Loucy (cell line): ENCODE measurements at regions not wholly inside any gene's neighbourhood (a gene's known extent, or its start where the extent isn't known, plus 50 kb on each side); places are given as distances from the start of the nearest gene placed in this dataset.

Source experiments
- H2AFZ ChIP-seq: fragments of 200-600 bp; sonication (generic); 2 replicates; pipeline ENCODE4 v1.6.0; 2016; ENCODE audit warnings: antibody characterized with exemption, mild to moderate bottlenecking, low read length, moderate library complexity
- H3F3A ChIP-seq: fragments of 200-600 bp; 2 replicates; pipeline ENCODE4 v1.6.0; 2016; ENCODE audit warnings: antibody characterized with exemption, low read depth, mild to moderate bottlenecking
- H3K27me3 ChIP-seq: fragments of 200-600 bp; sonication (generic); 2 replicates; pipeline ENCODE4 v1.6.1; 2014; ENCODE audit warnings: low read length, mild to moderate bottlenecking; ENCODE audit not compliant: insufficient read depth, poor library complexity, severe bottlenecking
- H3K36me3 ChIP-seq: fragments of 200-600 bp; sonication (generic); 2 replicates; pipeline ENCODE4 v1.6.1; 2016; ENCODE audit warnings: low read length; ENCODE audit not compliant: insufficient read depth
- H3K4me1 ChIP-seq: fragments of 200-600 bp; sonication (generic); 2 replicates; pipeline ENCODE4 v1.5.1; 2014; ENCODE audit warnings: low read length, mild to moderate bottlenecking; ENCODE audit not compliant: insufficient read depth, poor library complexity, severe bottlenecking
- H3K4me2 ChIP-seq: fragments of 200-600 bp; sonication (generic); 2 replicates; pipeline ENCODE4 v1.6.0; 2014; ENCODE audit warnings: antibody characterized with exemption, low read length, low read depth, mild to moderate bottlenecking; ENCODE audit not compliant: poor library complexity, severe bottlenecking
- H3K4me3 ChIP-seq: fragments of 200-600 bp; sonication (generic); 2 replicates; pipeline ENCODE4 v1.5.1; 2014; ENCODE audit warnings: low read length, mild to moderate bottlenecking, mixed read lengths; ENCODE audit not compliant: poor library complexity, severe bottlenecking
- H3K79me2 ChIP-seq: fragments of 200-600 bp; sonication (generic); 2 replicates; pipeline ENCODE4 v1.6.1; 2014; ENCODE audit warnings: low read length; ENCODE audit not compliant: insufficient read depth
- H3K9ac ChIP-seq: fragments of 200-600 bp; sonication (generic); 2 replicates; pipeline ENCODE4 v1.6.0; 2014; ENCODE audit warnings: mild to moderate bottlenecking, low read depth, low read length, moderate library complexity; ENCODE audit not compliant: poor library complexity, severe bottlenecking
- H3K9me2 ChIP-seq: fragments of 200-600 bp; sonication (generic); replicated peaks from 2 replicates; pipeline ENCODE4 v1.6.1; 2016; ENCODE audit warnings: low read depth, low read length, mixed read lengths
- H3K9me3 ChIP-seq: fragments of 200-600 bp; sonication (generic); 2 replicates; pipeline ENCODE4 v1.6.1; 2014; ENCODE audit warnings: mild to moderate bottlenecking, antibody characterized with exemption, low read length, low read depth; ENCODE audit not compliant: insufficient read depth
- H4K20me1 ChIP-seq: fragments of 200-600 bp; sonication (generic); 2 replicates; pipeline ENCODE4 v1.6.0; 2014; ENCODE audit warnings: antibody characterized with exemption, low read length, mild to moderate bottlenecking; ENCODE audit not compliant: insufficient read depth, poor library complexity, severe bottlenecking
- CTCF ChIP-seq: fragments of 200-600 bp; sonication (generic); conservative IDR thresholded peaks from 2 replicates; pipeline ENCODE4 v1.5.1; 2014; ENCODE audit warnings: mild to moderate bottlenecking, antibody characterized with exemption, low read length
- EZH2phosphoT487 ChIP-seq: fragments of 200-600 bp; IDR thresholded peaks from 2 replicates; pipeline ENCODE4 v1.6.1; 2018; ENCODE audit warnings: antibody characterized with exemption, mild to moderate bottlenecking, moderate library complexity, borderline replicate concordance

- Histone ChIP-seq H3K9me2 (no peaks in the 10 kb centered on the region), H3K36me3 (no peaks in the 10 kb centered on the region), H2AFZ (no peak overlapping the region), H4K20me1 (no peaks in the 10 kb centered on the region), H3K4me2 (no peak overlapping the region), H3K4me3 (no peak overlapping the region), H3K9ac (no peak overlapping the region), H3K79me2 (no peaks in the 10 kb centered on the region), H3K27me3 (no peaks in the 10 kb centered on the region), H3K4me1 (no peaks in the 10 kb centered on the region), H3F3A (no peaks in the 10 kb centered on the region), H3K9me3 (no peaks in the 10 kb centered on the region)
- no peak for TF ChIP-seq CTCF
- TF ChIP-seq EZH2phosphoT487 = no peak
These were observed 200.7 kb downstream of the C12orf50 start for GRCh38 chr12:87828382-87828973.

- H4K20me1 ChIP-seq = no peaks in the 10 kb centered on the region
- no peaks in the 10 kb centered on the region for H3K36me3 ChIP-seq
- H2AFZ ChIP-seq = no peak overlapping the region
- no peaks in the 10 kb centered on the region for H3K9me2 ChIP-seq
- no peak overlapping the region for H3K4me3 ChIP-seq
- no peaks in the 10 kb centered on the region for H3K27me3 ChIP-seq
- no peak overlapping the region for H3K9ac ChIP-seq
- no peak overlapping the region for H3K4me2 ChIP-seq
- TF ChIP-seq EZH2phosphoT487 (no peak), CTCF (no peak)
- H3K4me1 ChIP-seq = no peaks in the 10 kb centered on the region
- no peaks in the 10 kb centered on the region for H3K79me2 ChIP-seq
- H3F3A ChIP-seq = no peaks in the 10 kb centered on the region
- no peaks in the 10 kb centered on the region for H3K9me3 ChIP-seq
These were observed 201.4 kb downstream of the C12orf50 start for GRCh38 chr12:87827638-87828264.

DNA sequence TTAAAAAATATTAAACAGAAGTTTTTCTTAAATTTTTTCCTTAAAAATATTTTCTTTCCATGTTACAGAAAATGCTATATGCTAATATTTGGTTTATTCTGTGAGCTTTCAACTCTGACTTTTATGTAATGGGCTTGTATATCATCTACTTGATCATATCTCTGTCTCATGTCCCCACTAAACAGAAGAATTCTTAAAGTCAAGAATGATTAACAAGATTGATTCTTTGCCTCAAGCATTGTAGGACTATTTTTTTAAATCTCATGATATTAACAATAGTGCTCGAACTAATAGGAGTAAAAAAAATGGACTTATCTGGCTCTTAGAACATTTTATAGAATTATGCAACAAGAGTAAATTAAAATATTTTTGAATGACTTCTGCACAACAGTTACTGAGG, 206.3 kb downstream of the C12orf50 start:
- H3K36me3 ChIP-seq = no peaks in the 10 kb centered on the region
- H3F3A ChIP-seq = no peaks in the 10 kb centered on the region
- no peak overlapping the region for H2AFZ ChIP-seq
- no peak overlapping the region for H3K9ac ChIP-seq
- H3K27me3 ChIP-seq = no peaks in the 10 kb centered on the region
- H3K9me2 ChIP-seq = no peaks in the 10 kb centered on the region
- no peaks in the 10 kb centered on the region for H3K4me1 ChIP-seq
- H3K79me2 ChIP-seq = no peaks in the 10 kb centered on the region
- TF ChIP-seq CTCF (no peak), EZH2phosphoT487 (no peak)
- H4K20me1 ChIP-seq = no peaks in the 10 kb centered on the region
- no peaks in the 10 kb centered on the region for H3K9me3 ChIP-seq
- H3K4me2 ChIP-seq = no peak overlapping the region
- H3K4me3 ChIP-seq = no peak overlapping the region
